Endothelial cell of umbilical vein (primary cell): ENCODE measurements at regions not wholly inside any gene's neighbourhood (a gene's known extent, or its start where the extent isn't known, plus 50 kb on each side); places are given as distances from the start of the nearest gene placed in this dataset.

Experiments
- BruUV-seq: library from RNA; stranded (reverse); fragments of 400-500 nt; replicated peaks from 2 replicates; lab custom pipeline; 2021; lab: Mats Ljungman, UMichigan
- CTCF ChIA-PET: fragments of 300-600, 350-600 bp; sonication (Branson Sonifier 250); formaldehyde crosslinking; loops from one replicate; lab custom pipeline; 2021; ENCODE audit warnings: antibody characterized with exemption, inconsistent platforms; lab: Charles Lee
- POLR2A ChIA-PET: fragments of 300-600, 350-600 bp; sonication (Branson Sonifier 250); formaldehyde crosslinking; loops from one replicate; lab custom pipeline; 2021; ENCODE audit warnings: antibody characterized with exemption, inconsistent platforms; lab: Charles Lee
- DNase-seq: peaks from one replicate; pipeline ENCODE4 v3.0.0-alpha.2; 2011; ENCODE audit warnings: low read depth, low spot score
- FAIRE-seq: peaks from 2 replicates; lab custom pipeline; 2011; peaks lifted over from hg19 to GRCh38; lab: Jason Lieb, UNC
- H2AFZ ChIP-seq: 2 replicates; pipeline ENCODE4 v1.6.0; 2012; ENCODE audit warnings: low read depth, low read length, control low read depth, inconsistent platforms
- H3K27ac ChIP-seq: 2 replicates; pipeline ENCODE4 v1.5.1; 2011; ENCODE audit warnings: low read depth, mild to moderate bottlenecking, control low read depth, low read length, moderate library complexity; ENCODE audit not compliant: insufficient read depth
- H3K27me3 ChIP-seq, 2 experiments: 2 replicates each; pipeline versions ENCODE4 v1.6.0 to v1.6.1; 2011; ENCODE audit warnings: low read length in 2 of 2, mixed read lengths in 1 of 2; ENCODE audit not compliant: control insufficient read depth in 2 of 2, insufficient read depth in 2 of 2
- H3K36me3 ChIP-seq, 2 experiments: 2 replicates in 1 of 2; 3 replicates in 1 of 2; pipeline ENCODE4 v1.5.1; 2011; ENCODE audit warnings: low read length in 2 of 2, mild to moderate bottlenecking in 1 of 2, moderate library complexity in 1 of 2; ENCODE audit not compliant: control insufficient read depth in 2 of 2, insufficient read depth in 2 of 2; ENCODE audit errors: extremely low read depth in 1 of 2
- H3K4me1 ChIP-seq: 3 replicates; pipeline ENCODE4 v1.5.1; 2011; ENCODE audit warnings: mild to moderate bottlenecking, low read length; ENCODE audit not compliant: control insufficient read depth, insufficient read depth; ENCODE audit errors: extremely low read depth
- H3K4me2 ChIP-seq: 2 replicates; pipeline ENCODE4 v1.6.1; 2011; ENCODE audit warnings: low read length, control low read depth, mixed read lengths; ENCODE audit not compliant: insufficient read depth
- H3K4me3 ChIP-seq, 3 experiments: fragments of 200-600 bp in 1 of 3; sonication (generic), shearing (Covaris generic) in 1 of 3; replicated peaks in 1 of 3; 2 replicates each; pipeline ENCODE4 v1.5.1; 2011 to 2016; ENCODE audit warnings: control low read depth in 3 of 3, low read length in 3 of 3, mild to moderate bottlenecking in 2 of 3, inconsistent platforms in 1 of 3, low read depth in 1 of 3, moderate library complexity in 1 of 3; ENCODE audit not compliant: insufficient read depth in 1 of 3
- H3K79me2 ChIP-seq: 2 replicates; pipeline ENCODE4 v1.6.0; 2012; ENCODE audit warnings: low read length, inconsistent platforms; ENCODE audit not compliant: control insufficient read depth, insufficient read depth
- H3K9ac ChIP-seq: replicated peaks from 2 replicates; pipeline ENCODE3; 2011; ENCODE audit warnings: low read length, control low read depth; ENCODE audit not compliant: insufficient read depth; ENCODE audit errors: extremely low read depth
- H3K9me1 ChIP-seq: replicated peaks from 3 replicates; pipeline ENCODE4 v1.6.0; 2011; ENCODE audit warnings: mild to moderate bottlenecking, low read length; ENCODE audit not compliant: control insufficient read depth, insufficient read depth; ENCODE audit errors: extremely low read depth
- H3K9me3 ChIP-seq: replicated peaks from 2 replicates; pipeline ENCODE4 v1.5.1; 2012; ENCODE audit warnings: low read length, inconsistent platforms; ENCODE audit not compliant: control insufficient read depth, insufficient read depth
- H4K20me1 ChIP-seq: replicated peaks from 2 replicates; pipeline ENCODE3; 2011; ENCODE audit warnings: mild to moderate bottlenecking, low read length; ENCODE audit not compliant: control insufficient read depth, insufficient read depth; ENCODE audit errors: extremely low read depth
- CTCF ChIP-seq, 2 donors: IDR thresholded peaks; 1 replicate in 1 of 2; 2 replicates in 1 of 2; pipeline ENCODE4 v1.5.1; 2011; ENCODE audit warnings: low read length in 2 of 2, mild to moderate bottlenecking in 2 of 2, moderate library complexity in 2 of 2, control low read depth in 1 of 2, inconsistent platforms in 1 of 2, low read depth in 1 of 2; ENCODE audit not compliant: insufficient read depth in 1 of 2; ENCODE audit errors: extremely low read depth in 1 of 2
- EZH2 ChIP-seq: IDR thresholded peaks from 2 replicates; pipeline ENCODE4 v1.6.1; 2012; ENCODE audit warnings: borderline replicate concordance, low read depth, mild to moderate bottlenecking, moderate library complexity, low read length, inconsistent platforms; ENCODE audit not compliant: severe bottlenecking
- FOS ChIP-seq: IDR thresholded peaks from 2 replicates; pipeline ENCODE4 v1.6.1; 2011; ENCODE audit warnings: mild to moderate bottlenecking, low read length, moderate library complexity, borderline replicate concordance; ENCODE audit not compliant: insufficient read depth
- GATA2 ChIP-seq: IDR thresholded peaks from 2 replicates; pipeline ENCODE4 v1.7.0; 2011; ENCODE audit warnings: low read depth, mild to moderate bottlenecking, moderate library complexity, mixed read lengths, low read length; ENCODE audit not compliant: insufficient read length, insufficient read depth
- JUN ChIP-seq: IDR thresholded peaks from 2 replicates; pipeline ENCODE4 v1.6.1; 2011; ENCODE audit warnings: borderline replicate concordance, low read depth; ENCODE audit not compliant: insufficient read length, insufficient read depth
- MYC ChIP-seq: IDR thresholded peaks from one replicate; pipeline ENCODE4 v1.6.1; 2011; ENCODE audit warnings: mild to moderate bottlenecking, low read depth, low read length
- POLR2A ChIP-seq: IDR thresholded peaks from 2 replicates; pipeline ENCODE4 v1.6.1; 2012; ENCODE audit warnings: low read depth, mild to moderate bottlenecking, control low read depth, low read length
- POLR2AphosphoS5 ChIP-seq: IDR thresholded peaks from 2 replicates; pipeline ENCODE4 v1.6.1; 2012; ENCODE audit warnings: low read depth, mild to moderate bottlenecking, control low read depth, low read length, moderate library complexity; ENCODE audit not compliant: insufficient read depth
- dilution Hi-C: fragments of 300-500 bp; cut with MboI; formaldehyde crosslinking; loops from one replicate; pipeline ENCODE4 v1.15.0; 2019; ENCODE audit warnings: low sequenced_read_pairs; ENCODE audit not compliant: extremely low pct_ligation_motif_present
- intact Hi-C: fragments of 100-400 bp; cut with micrococcal nuclease; formaldehyde crosslinking; loops from one replicate; pipeline ENCODE4 v1.10.0; 2022
- TF ChIP-seq, protein P1 (sequence below): IDR thresholded peaks from 2 replicates; pipeline ENCODE4 v1.6.1; 2011; ENCODE audit not compliant: insufficient read depth, insufficient read length

- H4K20me1 ChIP-seq: no peaks in the 10 kb centered on the region
- no peak overlapping the region for H3K27ac ChIP-seq
- no peaks in the 10 kb centered on the region for H3K36me3 ChIP-seq
- dilution Hi-C loops: no loop called here
- no peaks in the 10 kb centered on the region for H3K27me3 ChIP-seq
- no peak overlapping the region for H3K9ac ChIP-seq
- intact Hi-C loops: no loop called here
- TF ChIP-seq MYC: no peak
- TF ChIP-seq FOS: no peak
- no peak for TF ChIP-seq POLR2AphosphoS5
- no peak for TF ChIP-seq EZH2
- no peak for TF ChIP-seq GATA2
- TF ChIP-seq, protein P1, sequence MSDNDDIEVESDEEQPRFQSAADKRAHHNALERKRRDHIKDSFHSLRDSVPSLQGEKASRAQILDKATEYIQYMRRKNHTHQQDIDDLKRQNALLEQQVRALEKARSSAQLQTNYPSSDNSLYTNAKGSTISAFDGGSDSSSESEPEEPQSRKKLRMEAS: no peak
- TF ChIP-seq CTCF (IDR thresholded peaks at IDR 0.05; ENCODE audit: extremely low read depth in 1 of 2, insufficient read depth in 1 of 2, low read depth in 1 of 2, low read length in 2 of 2): no peak
- TF ChIP-seq JUN: no peak
- no peak for TF ChIP-seq POLR2A
- no peak overlapping the region for H3K4me2 ChIP-seq
- BruUV-seq: no TSS peak
- H2AFZ ChIP-seq: no peak overlapping the region
- H3K79me2 ChIP-seq: no peaks in the 10 kb centered on the region
- H3K4me1 ChIP-seq: peaks cover 21% of the 10 kb centered on the region
- ChIA-PET CTCF (no interaction called here), POLR2A (no interaction called here)
- H3K9me3 ChIP-seq: no peaks in the 10 kb centered on the region
- DNase-seq: no peak
- no peak for FAIRE-seq
- H3K4me3 ChIP-seq: no peak overlapping the region
- no peaks in the 10 kb centered on the region for H3K9me1 ChIP-seq
Observed at GRCh38 chr20:53833333-53834061, 236.9 kb downstream of the BCAS1 start.
